Omental fat pad (tissue), 3 donors: ENCODE measurements at regions not wholly inside any gene's neighbourhood (a gene's known extent, or its start where the extent isn't known, plus 50 kb on each side); places are given as distances from the start of the nearest gene placed in this dataset.

ENCODE experiments used
- ATAC-seq: fragments of 150-250 bp; one replicate; pipeline ENCODE4 v1.9.1; 2016; ENCODE audit warnings: mild to moderate bottlenecking, moderate library complexity; ENCODE audit not compliant: low FRiP score
- DNase-seq: peaks from one replicate; pipeline ENCODE4 v3.0.0-alpha.2; 2019; ENCODE audit warnings: low spot score
- CTCF ChIP-seq, 3 donors: fragments of 450-650 bp; IDR thresholded peaks; one replicate each; pipeline ENCODE4 v1.5.1; 2016 to 2017; ENCODE audit warnings: antibody characterized with exemption in 3 of 3, mild to moderate bottlenecking in 3 of 3, moderate library complexity in 2 of 3

GRCh38 chr1:177377866-177378265, 207.1 kb downstream of the BRINP2 start:
- TF ChIP-seq CTCF (IDR thresholded peaks at IDR 0.05): no peak
- DNase-seq (no peak), ATAC-seq (no peak)

- ATAC-seq (no peak), DNase-seq (no peak)
- TF ChIP-seq CTCF (IDR thresholded peaks at IDR 0.05): no peak
Measured at GRCh38 chr1:177368255-177368654, 197.5 kb downstream of the BRINP2 start.

GRCh38 chr1:177366091-177366490, 195.3 kb downstream of the BRINP2 start:
- DNase-seq (no peak), ATAC-seq (no peak)
- TF ChIP-seq CTCF (IDR thresholded peaks at IDR 0.05): no peak

- ATAC-seq (no peak), DNase-seq (no peak)
- TF ChIP-seq CTCF (IDR thresholded peaks at IDR 0.05): no peak
Measured at GRCh38 chr1:177360791-177361190, 190.0 kb downstream of the BRINP2 start.

GRCh38 chr1:177356674-177357435, 186.1 kb downstream of the BRINP2 start:
- DNase-seq (no peak), ATAC-seq (no peak)
- TF ChIP-seq CTCF (IDR thresholded peaks at IDR 0.05): no peak

- DNase-seq (no peak), ATAC-seq (no peak)
- no peak for TF ChIP-seq CTCF (IDR thresholded peaks at IDR 0.05)
Measured at GRCh38 chr1:177355575-177355974, 184.8 kb downstream of the BRINP2 start.

- ATAC-seq: no peak
- no peak for DNase-seq
- TF ChIP-seq CTCF (IDR thresholded peaks at IDR 0.05): no peak
Measured at GRCh38 chr1:177354247-177354646, 183.5 kb downstream of the BRINP2 start.
